Skeletal muscle cell (primary cell): ENCODE measurements at regions not wholly inside any gene's neighbourhood (a gene's known extent, or its start where the extent isn't known, plus 50 kb on each side); places are given as distances from the start of the nearest gene placed in this dataset.

Source experiments
- DNase-seq: peaks from one replicate; pipeline ENCODE4 v3.0.0-alpha.2; 2010; ENCODE audit warnings: low read depth
- H3K4me3 ChIP-seq: 2 replicates; pipeline ENCODE4 v1.5.1; 2011; ENCODE audit warnings: low read depth, mild to moderate bottlenecking, control low read depth, low read length, moderate library complexity

- no peak for DNase-seq
Measured at GRCh38 chr13:50098693-50099092, 83.4 kb downstream of the KCNRG start.

GRCh38 chr13:50099473-50099872 lies 84.2 kb downstream of the KCNRG start:
- no peak for DNase-seq
- H3K4me3 ChIP-seq: no peak overlapping the region

More at GRCh38 chr13:50098693-50099092, 83.4 kb downstream of the KCNRG start:
- H3K4me3 ChIP-seq: no peak overlapping the region

- no peak for DNase-seq
- H3K4me3 ChIP-seq: no peak overlapping the region
Measured at GRCh38 chr13:50101590-50101989, 86.3 kb downstream of the KCNRG start.

- DNase-seq: no peak
- no peak overlapping the region for H3K4me3 ChIP-seq
Measured at GRCh38 chr13:50104493-50104892, 89.2 kb downstream of the KCNRG start.

- DNase-seq: no peak
- no peak overlapping the region for H3K4me3 ChIP-seq
Measured at GRCh38 chr13:50106559-50106958, 91.3 kb downstream of the KCNRG start.

GRCh38 chr13:50107205-50107604 lies 92.0 kb downstream of the KCNRG start:
- no peak overlapping the region for H3K4me3 ChIP-seq
- DNase-seq: no peak

- DNase-seq: no peak
Measured at GRCh38 chr13:50114961-50115360, 99.7 kb downstream of the KCNRG start.

GRCh38 chr13:50115695-50116094 lies 100.5 kb downstream of the KCNRG start:
- DNase-seq: no peak
- no peak overlapping the region for H3K4me3 ChIP-seq

More at GRCh38 chr13:50114961-50115360, 99.7 kb downstream of the KCNRG start:
- H3K4me3 ChIP-seq: no peak overlapping the region

GRCh38 chr13:50116430-50116973 lies 101.3 kb downstream of the KCNRG start:
- DNase-seq: no peak
- H3K4me3 ChIP-seq: no peak overlapping the region

GRCh38 chr13:50119591-50119990 lies 104.3 kb downstream of the KCNRG start:
- no peak overlapping the region for H3K4me3 ChIP-seq
- DNase-seq: no peak

- DNase-seq: no peak
- no peak overlapping the region for H3K4me3 ChIP-seq
Measured at GRCh38 chr13:50122455-50122854, 107.2 kb downstream of the KCNRG start.

GRCh38 chr13:50123002-50123401 lies 107.8 kb downstream of the KCNRG start:
- H3K4me3 ChIP-seq: no peak overlapping the region
- DNase-seq: no peak

- DNase-seq: no peak
- H3K4me3 ChIP-seq: peak overlapping the region; percentile 92
Measured at GRCh38 chr13:50123515-50123861, 108.2 kb downstream of the KCNRG start.

- peak overlapping the region; percentile 92 for H3K4me3 ChIP-seq
- DNase-seq: peak; percentile 92
Measured at GRCh38 chr13:50123862-50124535, 108.8 kb downstream of the KCNRG start.

- H3K4me3 ChIP-seq: peak overlapping the region; percentile 92
- no peak for DNase-seq
Measured at GRCh38 chr13:50124536-50125303, 109.5 kb downstream of the KCNRG start.

GRCh38 chr13:50125304-50125553 lies 110.0 kb downstream of the KCNRG start:
- DNase-seq: no peak
- H3K4me3 ChIP-seq: peak overlapping the region; percentile 92

- peak overlapping the region; percentile 92 for H3K4me3 ChIP-seq
- DNase-seq: peak; percentile 66
Measured at GRCh38 chr13:50125554-50126262, 110.5 kb downstream of the KCNRG start.

- H3K4me3 ChIP-seq: peak overlapping the region; percentile 92
Measured at GRCh38 chr13:50126263-50126992, 111.2 kb downstream of the KCNRG start.

GRCh38 chr13:50126993-50127725 lies 111.9 kb downstream of the KCNRG start:
- H3K4me3 ChIP-seq: peak overlapping the region; percentile 38
- DNase-seq: no peak

More at GRCh38 chr13:50126263-50126992, 111.2 kb downstream of the KCNRG start:
- DNase-seq: no peak
